ENCODE measurements at regions not wholly inside any gene's neighbourhood (a gene's known extent, or its start where the extent isn't known, plus 50 kb on each side); places are given as distances from the start of the nearest gene placed in this dataset.

GRCh38 chr10:65675236-65675635 is 1250.6 kb upstream of the LRRTM3 start:
- Mint-ChIP-seq H3K4me3 (no peak overlapping the region), H3K27ac (no peak overlapping the region), H3K27me3 (ENCODE audit: low read depth) (no peaks in the 10 kb centered on the region), H3K9me3 (peaks cover 13% of the 10 kb centered on the region), H3K36me3 (peaks cover 16% of the 10 kb centered on the region), H3K4me1 (no peaks in the 10 kb centered on the region)
- TF ChIP-seq, protein P1, sequence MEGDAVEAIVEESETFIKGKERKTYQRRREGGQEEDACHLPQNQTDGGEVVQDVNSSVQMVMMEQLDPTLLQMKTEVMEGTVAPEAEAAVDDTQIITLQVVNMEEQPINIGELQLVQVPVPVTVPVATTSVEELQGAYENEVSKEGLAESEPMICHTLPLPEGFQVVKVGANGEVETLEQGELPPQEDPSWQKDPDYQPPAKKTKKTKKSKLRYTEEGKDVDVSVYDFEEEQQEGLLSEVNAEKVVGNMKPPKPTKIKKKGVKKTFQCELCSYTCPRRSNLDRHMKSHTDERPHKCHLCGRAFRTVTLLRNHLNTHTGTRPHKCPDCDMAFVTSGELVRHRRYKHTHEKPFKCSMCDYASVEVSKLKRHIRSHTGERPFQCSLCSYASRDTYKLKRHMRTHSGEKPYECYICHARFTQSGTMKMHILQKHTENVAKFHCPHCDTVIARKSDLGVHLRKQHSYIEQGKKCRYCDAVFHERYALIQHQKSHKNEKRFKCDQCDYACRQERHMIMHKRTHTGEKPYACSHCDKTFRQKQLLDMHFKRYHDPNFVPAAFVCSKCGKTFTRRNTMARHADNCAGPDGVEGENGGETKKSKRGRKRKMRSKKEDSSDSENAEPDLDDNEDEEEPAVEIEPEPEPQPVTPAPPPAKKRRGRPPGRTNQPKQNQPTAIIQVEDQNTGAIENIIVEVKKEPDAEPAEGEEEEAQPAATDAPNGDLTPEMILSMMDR (IDR thresholded peaks at IDR 0.05; ENCODE audit: unreplicated experiment) = no peak
- DNase-seq (ENCODE audit: low spot score in 2 of 2, unreplicated experiment in 2 of 2) = no peak

DNA sequence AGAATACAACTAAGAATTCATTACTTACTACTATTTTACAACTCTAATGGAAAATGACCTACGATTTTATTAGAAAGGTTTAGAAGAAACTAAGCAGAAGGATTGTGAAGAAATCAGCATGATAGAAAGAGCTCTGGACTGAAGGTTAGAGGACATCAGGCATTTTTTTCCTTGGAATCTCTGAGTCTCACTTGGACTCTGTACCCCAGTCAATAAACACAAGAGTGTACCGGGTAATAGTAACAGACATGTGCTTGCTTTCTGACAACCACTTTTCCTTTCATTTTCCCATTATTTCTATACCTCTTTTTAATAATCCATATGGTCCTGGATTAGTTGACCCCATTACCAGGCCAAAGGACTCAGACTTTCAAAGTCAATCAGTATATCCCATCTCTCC is 1240.9 kb upstream of the LRRTM3 start:
- no peak for DNase-seq (ENCODE audit: low spot score in 2 of 2, unreplicated experiment in 2 of 2)
- TF ChIP-seq, protein P1 (IDR thresholded peaks at IDR 0.05; ENCODE audit: unreplicated experiment) = no peak
- peaks cover 3% of the 10 kb centered on the region for H3K9me3 Mint-ChIP-seq
- H3K4me3 Mint-ChIP-seq = no peak overlapping the region
- H3K27me3 Mint-ChIP-seq (ENCODE audit: low read depth) = no peaks in the 10 kb centered on the region
- H3K36me3 Mint-ChIP-seq = no peaks in the 10 kb centered on the region
- H3K27ac Mint-ChIP-seq = no peak overlapping the region
- no peaks in the 10 kb centered on the region for H3K4me1 Mint-ChIP-seq

DNA sequence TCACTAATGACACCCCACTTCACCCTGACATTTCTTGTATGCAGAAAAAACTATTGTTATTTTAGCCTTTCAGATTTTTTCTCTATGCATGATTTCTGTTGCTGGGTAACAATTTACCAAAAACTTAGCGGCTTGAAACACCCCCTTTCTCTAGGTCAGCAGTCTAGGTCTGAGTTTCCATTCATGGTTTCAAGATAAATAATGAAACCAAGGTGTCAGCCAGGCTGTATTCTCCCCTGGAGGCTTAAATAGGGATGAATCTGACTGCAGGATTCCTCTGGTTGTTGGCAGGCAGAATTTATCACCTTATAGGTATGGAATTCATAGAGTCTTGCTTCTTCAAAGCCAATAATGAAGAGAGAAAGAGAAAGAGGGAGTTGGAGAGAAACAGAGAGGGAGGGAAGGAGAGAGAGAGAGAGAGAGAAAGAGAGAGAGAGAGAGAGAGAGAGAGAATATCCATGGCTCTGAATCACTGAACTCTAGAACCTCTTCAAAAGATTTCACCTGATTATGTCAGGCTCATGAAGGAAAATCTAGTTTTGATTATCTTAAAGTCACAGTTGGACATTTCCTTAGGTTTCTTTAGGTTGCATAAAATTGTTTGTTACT is 1224.6 kb upstream of the LRRTM3 start:
- H3K4me1 Mint-ChIP-seq = no peaks in the 10 kb centered on the region
- no peak overlapping the region for H3K4me3 Mint-ChIP-seq
- TF ChIP-seq, protein P1 (IDR thresholded peaks at IDR 0.05; ENCODE audit: unreplicated experiment) = no peak

DNA sequence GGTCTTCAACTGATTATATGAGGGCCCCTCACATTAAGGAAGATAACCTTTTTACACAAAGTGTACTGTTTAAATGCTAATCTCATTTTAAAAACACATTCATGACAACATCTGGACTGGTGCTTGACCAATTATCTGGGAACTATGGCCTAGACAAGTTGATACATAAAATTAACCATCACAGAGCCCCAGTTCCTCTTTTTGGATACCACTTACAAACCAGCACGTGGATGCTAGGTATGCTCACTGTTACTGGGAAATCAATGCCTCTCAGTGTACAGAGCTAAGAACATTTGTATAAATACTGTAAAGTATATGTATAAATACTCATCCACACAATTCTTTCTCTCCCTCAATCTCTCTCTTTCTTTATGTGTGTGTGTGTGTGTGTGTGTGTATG is 1217.8 kb upstream of the LRRTM3 start:
- Mint-ChIP-seq H3K9me3 (no peaks in the 10 kb centered on the region), H3K27ac (no peak overlapping the region), H3K4me3 (no peak overlapping the region), H3K27me3 (ENCODE audit: low read depth) (no peaks in the 10 kb centered on the region), H3K4me1 (no peaks in the 10 kb centered on the region), H3K36me3 (no peaks in the 10 kb centered on the region)
- TF ChIP-seq, protein P1 (IDR thresholded peaks at IDR 0.05; ENCODE audit: unreplicated experiment) = no peak
- DNase-seq (ENCODE audit: low spot score in 2 of 2, unreplicated experiment in 2 of 2) = no peak

More for the DNA sequence above, 1224.6 kb upstream of the LRRTM3 start:
- no peak overlapping the region for H3K27ac Mint-ChIP-seq
- peaks cover 3% of the 10 kb centered on the region for H3K36me3 Mint-ChIP-seq
- no peaks in the 10 kb centered on the region for H3K27me3 Mint-ChIP-seq (ENCODE audit: low read depth)
- DNase-seq (ENCODE audit: low spot score in 2 of 2, unreplicated experiment in 2 of 2) = no peak
- H3K9me3 Mint-ChIP-seq = peaks cover 14% of the 10 kb centered on the region

GRCh38 chr10:65710306-65710705 is 1215.5 kb upstream of the LRRTM3 start:
- TF ChIP-seq, protein P1 (IDR thresholded peaks at IDR 0.05; ENCODE audit: unreplicated experiment) = no peak
- no peaks in the 10 kb centered on the region for H3K9me3 Mint-ChIP-seq
- no peaks in the 10 kb centered on the region for H3K4me1 Mint-ChIP-seq
- no peak for DNase-seq (ENCODE audit: low spot score in 2 of 2, unreplicated experiment in 2 of 2)
- no peak overlapping the region for H3K4me3 Mint-ChIP-seq
- H3K27me3 Mint-ChIP-seq (ENCODE audit: low read depth) = no peaks in the 10 kb centered on the region
- no peak overlapping the region for H3K27ac Mint-ChIP-seq
- H3K36me3 Mint-ChIP-seq = no peaks in the 10 kb centered on the region

GRCh38 chr10:65719790-65720189 is 1206.0 kb upstream of the LRRTM3 start:
- DNase-seq (ENCODE audit: low spot score in 2 of 2, unreplicated experiment in 2 of 2) = no peak
- Mint-ChIP-seq H3K9me3 (no peaks in the 10 kb centered on the region), H3K27me3 (ENCODE audit: low read depth) (no peaks in the 10 kb centered on the region), H3K4me1 (no peaks in the 10 kb centered on the region), H3K36me3 (no peaks in the 10 kb centered on the region), H3K4me3 (no peak overlapping the region), H3K27ac (no peak overlapping the region)
- TF ChIP-seq, protein P1 (IDR thresholded peaks at IDR 0.05; ENCODE audit: unreplicated experiment) = no peak

Data from mesothelial cell of epicardium (in vitro differentiated cells).